Calu3 (cell line): ENCODE measurements at regions not wholly inside any gene's neighbourhood (a gene's known extent, or its start where the extent isn't known, plus 50 kb on each side); places are given as distances from the start of the nearest gene placed in this dataset.

Experiments
- BruUV-seq: library from RNA; stranded (reverse); fragments of 400-500 nt; replicated peaks from 2 replicates; lab custom pipeline; 2021; lab: Mats Ljungman, UMichigan
- CTCF ChIA-PET: fragments of 300-600 bp; sonication (Branson Sonifier 250); formaldehyde crosslinking; loops from one replicate; lab custom pipeline; 2022; ENCODE audit warnings: antibody characterized with exemption; lab: Charles Lee
- DNase-seq: peaks from one replicate; pipeline ENCODE4 v3.0.0; 2022
- H3K27ac Mint-ChIP-seq: one replicate; pipeline ENCODE4 v1.8.0; 2022; ENCODE audit warnings: mixed read lengths; ENCODE audit not compliant: unreplicated experiment
- H3K27me3 Mint-ChIP-seq: one replicate; pipeline ENCODE4 v1.8.0; 2022; ENCODE audit warnings: mixed read lengths; ENCODE audit not compliant: unreplicated experiment
- H3K36me3 Mint-ChIP-seq: one replicate; pipeline ENCODE4 v1.8.0; 2022; ENCODE audit warnings: mild to moderate bottlenecking, moderate library complexity, mixed read lengths; ENCODE audit not compliant: insufficient read depth, unreplicated experiment
- H3K4me1 Mint-ChIP-seq: one replicate; pipeline ENCODE4 v1.8.0; 2022; ENCODE audit warnings: mild to moderate bottlenecking, low read depth, mixed read lengths; ENCODE audit not compliant: unreplicated experiment
- H3K4me3 Mint-ChIP-seq: one replicate; pipeline ENCODE4 v1.8.0; 2022; ENCODE audit warnings: mild to moderate bottlenecking, low read depth, moderate library complexity, mixed read lengths; ENCODE audit not compliant: unreplicated experiment
- H3K9me3 Mint-ChIP-seq: one replicate; pipeline ENCODE4 v1.8.0; 2022; ENCODE audit warnings: low read depth, mixed read lengths; ENCODE audit not compliant: unreplicated experiment
- intact Hi-C: fragments of 100-400 bp; cut with micrococcal nuclease; formaldehyde crosslinking; loops from one replicate; pipeline ENCODE4 v1.10.0; 2022; ENCODE audit not compliant: unreplicated experiment
- TF ChIP-seq, protein P1 (sequence below): fragments of 200-600 bp; IDR thresholded peaks from one replicate; pipeline ENCODE4 v1.8.0; 2022; ENCODE audit warnings: antibody characterized with exemption; ENCODE audit not compliant: unreplicated experiment

DNA sequence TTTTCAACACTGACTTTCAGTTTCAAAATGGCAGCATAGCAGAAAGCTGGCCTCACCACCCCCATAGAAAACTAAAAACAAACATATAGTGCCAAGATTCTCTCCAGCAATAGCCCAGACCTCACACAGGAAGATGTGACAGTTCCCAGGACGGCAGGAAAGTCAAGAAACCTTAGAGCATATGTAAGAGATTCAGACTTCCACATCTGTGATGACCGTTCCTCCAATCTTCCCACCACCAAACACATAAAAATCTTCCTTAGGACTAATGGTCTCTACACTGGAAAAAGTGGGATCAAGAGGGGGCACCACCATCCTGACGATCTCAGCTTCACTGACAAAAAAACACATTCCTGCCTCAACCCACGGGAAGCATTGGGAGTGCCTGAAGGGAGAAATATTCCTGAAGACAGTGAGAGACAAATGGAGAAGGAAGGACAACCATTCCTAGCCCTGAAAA lies 134.1 kb upstream of the CPXCR1 start:
- H3K4me3 Mint-ChIP-seq = no peak overlapping the region
- TF ChIP-seq, protein P1, sequence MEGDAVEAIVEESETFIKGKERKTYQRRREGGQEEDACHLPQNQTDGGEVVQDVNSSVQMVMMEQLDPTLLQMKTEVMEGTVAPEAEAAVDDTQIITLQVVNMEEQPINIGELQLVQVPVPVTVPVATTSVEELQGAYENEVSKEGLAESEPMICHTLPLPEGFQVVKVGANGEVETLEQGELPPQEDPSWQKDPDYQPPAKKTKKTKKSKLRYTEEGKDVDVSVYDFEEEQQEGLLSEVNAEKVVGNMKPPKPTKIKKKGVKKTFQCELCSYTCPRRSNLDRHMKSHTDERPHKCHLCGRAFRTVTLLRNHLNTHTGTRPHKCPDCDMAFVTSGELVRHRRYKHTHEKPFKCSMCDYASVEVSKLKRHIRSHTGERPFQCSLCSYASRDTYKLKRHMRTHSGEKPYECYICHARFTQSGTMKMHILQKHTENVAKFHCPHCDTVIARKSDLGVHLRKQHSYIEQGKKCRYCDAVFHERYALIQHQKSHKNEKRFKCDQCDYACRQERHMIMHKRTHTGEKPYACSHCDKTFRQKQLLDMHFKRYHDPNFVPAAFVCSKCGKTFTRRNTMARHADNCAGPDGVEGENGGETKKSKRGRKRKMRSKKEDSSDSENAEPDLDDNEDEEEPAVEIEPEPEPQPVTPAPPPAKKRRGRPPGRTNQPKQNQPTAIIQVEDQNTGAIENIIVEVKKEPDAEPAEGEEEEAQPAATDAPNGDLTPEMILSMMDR = no peak
- intact Hi-C loops = loop anchor here (5.0 kb wide), 1 partner anchor 476 kb away; no protein-coding TSS in a partner anchor
- H3K27me3 Mint-ChIP-seq = no peaks in the 10 kb centered on the region
- H3K36me3 Mint-ChIP-seq = no peaks in the 10 kb centered on the region
- H3K4me1 Mint-ChIP-seq = no peaks in the 10 kb centered on the region
- no peak for DNase-seq
- CTCF ChIA-PET = no interaction called here
- no TSS peak for BruUV-seq
- H3K9me3 Mint-ChIP-seq = peaks cover 2% of the 10 kb centered on the region
- H3K27ac Mint-ChIP-seq = no peak overlapping the region

DNA sequence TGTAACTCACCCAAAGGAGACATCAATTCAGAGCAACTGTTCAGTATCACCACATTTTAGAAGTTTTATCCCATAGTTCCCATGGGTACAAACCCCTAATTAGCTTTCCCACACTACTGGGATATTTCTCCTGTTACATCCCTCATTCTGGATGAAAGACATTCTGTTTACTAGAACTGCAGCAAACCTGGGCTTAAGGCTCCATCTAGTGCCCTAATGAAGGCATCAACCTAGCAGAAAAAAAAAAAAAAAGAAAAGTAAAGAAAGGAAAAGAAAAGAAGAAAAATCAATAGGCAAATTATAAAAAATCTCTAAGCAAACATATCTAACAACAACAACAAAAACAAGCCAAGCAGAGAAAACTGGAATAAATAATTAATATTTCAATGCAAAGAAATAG lies 133.7 kb upstream of the CPXCR1 start:
- Mint-ChIP-seq H3K4me3 (no peak overlapping the region), H3K9me3 (peaks cover 2% of the 10 kb centered on the region), H3K36me3 (no peaks in the 10 kb centered on the region), H3K27ac (no peak overlapping the region), H3K27me3 (no peaks in the 10 kb centered on the region), H3K4me1 (no peaks in the 10 kb centered on the region)
- TF ChIP-seq, protein P1 = no peak
- DNase-seq = no peak
- intact Hi-C loops = loop anchor here (5.0 kb wide), 1 partner anchor 476 kb away; no protein-coding TSS in a partner anchor
- BruUV-seq = no TSS peak
- CTCF ChIA-PET = no interaction called here

DNA sequence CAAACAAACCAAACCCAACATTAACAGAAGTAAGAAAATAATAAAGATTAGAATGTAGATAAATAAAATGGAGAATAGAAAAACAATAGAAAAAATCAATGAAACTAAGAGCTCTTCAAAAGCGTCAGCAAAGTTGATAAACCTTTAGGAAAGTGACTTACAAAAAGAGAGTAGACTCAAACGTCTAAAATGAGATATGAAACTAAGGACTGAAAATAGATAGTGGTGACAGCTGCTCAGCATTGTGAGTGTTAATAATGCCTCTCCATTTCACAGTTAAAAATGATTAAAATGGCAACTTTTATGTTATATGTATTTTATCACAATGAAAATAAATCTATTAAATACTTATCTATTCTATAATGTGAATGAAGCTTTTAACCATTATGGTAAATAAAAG lies 125.7 kb upstream of the CPXCR1 start:
- CTCF ChIA-PET = no interaction called here
- Mint-ChIP-seq H3K27me3 (no peaks in the 10 kb centered on the region), H3K36me3 (no peaks in the 10 kb centered on the region), H3K27ac (no peak overlapping the region), H3K4me1 (no peaks in the 10 kb centered on the region), H3K4me3 (no peak overlapping the region), H3K9me3 (peaks cover 7% of the 10 kb centered on the region)
- no TSS peak for BruUV-seq
- DNase-seq = no peak
- TF ChIP-seq, protein P1 = no peak
- intact Hi-C loops = no loop called here

DNA sequence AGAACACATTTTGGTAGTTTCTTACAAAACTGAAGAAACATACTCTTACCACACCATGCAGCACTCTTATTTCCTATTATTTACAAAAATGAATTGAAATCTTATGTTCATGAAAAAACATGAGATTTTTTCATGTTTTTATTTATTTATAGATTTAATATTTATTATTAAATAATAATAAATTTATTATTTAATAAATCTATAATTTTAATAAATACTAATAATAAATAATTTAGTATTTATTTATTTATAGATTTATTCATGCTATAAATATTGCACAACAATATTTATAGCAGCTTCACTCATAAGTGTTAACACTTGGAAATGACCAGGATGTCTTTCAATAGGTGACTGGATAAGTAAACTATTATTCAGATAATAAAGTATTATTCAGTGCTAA lies 91.6 kb upstream of the CPXCR1 start:
- TF ChIP-seq, protein P1 = no peak
- CTCF ChIA-PET = no interaction called here
- Mint-ChIP-seq H3K4me3 (no peak overlapping the region), H3K36me3 (no peaks in the 10 kb centered on the region), H3K4me1 (no peaks in the 10 kb centered on the region), H3K27me3 (no peaks in the 10 kb centered on the region), H3K27ac (no peak overlapping the region), H3K9me3 (peaks cover 4% of the 10 kb centered on the region)
- no TSS peak for BruUV-seq
- intact Hi-C loops = no loop called here
- no peak for DNase-seq
